GM23338 (cell line): ENCODE measurements at regions not wholly inside any gene's neighbourhood (a gene's known extent, or its start where the extent isn't known, plus 50 kb on each side); places are given as distances from the start of the nearest gene placed in this dataset.

Experiments used
- ATAC-seq: fragments of 200-7000 bp; cut with Tn5 transposase; 3 replicates; pipeline ENCODE4 v1.9.1; 2020
- DNase-seq: peaks from one replicate; pipeline ENCODE4 v3.0.0-alpha.2; 2015; ENCODE audit warnings: low spot score
- H2AFZ ChIP-seq: fragments of 200-600 bp; sonication (generic); 2 replicates; pipeline ENCODE4 v1.8.0; 2016; ENCODE audit warnings: antibody characterized with exemption, mild to moderate bottlenecking, moderate library complexity
- H3F3A ChIP-seq: fragments of 200-600 bp; sonication (generic); replicated peaks from 2 replicates; pipeline ENCODE4 v1.8.0; 2017; ENCODE audit warnings: antibody characterized with exemption, mixed run types, low read depth
- H3K27ac ChIP-seq: fragments of 200-600 bp; sonication (generic); 2 replicates; pipeline ENCODE4 v1.6.1; 2016; ENCODE audit warnings: low read depth
- H3K27me3 ChIP-seq: fragments of 200-600 bp; sonication (generic); 2 replicates; pipeline ENCODE4 v1.8.0; 2016; ENCODE audit warnings: mild to moderate bottlenecking, mixed run types, moderate library complexity; ENCODE audit not compliant: insufficient read depth
- H3K36me3 ChIP-seq: fragments of 200-600 bp; sonication (generic); 2 replicates; pipeline ENCODE4 v1.8.0; 2016; ENCODE audit warnings: mild to moderate bottlenecking; ENCODE audit not compliant: insufficient read depth
- H3K4me1 ChIP-seq: fragments of 200-600 bp; sonication (generic); 2 replicates; pipeline ENCODE4 v1.8.0; 2016; ENCODE audit warnings: mild to moderate bottlenecking, moderate library complexity; ENCODE audit not compliant: insufficient read depth
- H3K4me2 ChIP-seq: fragments of 200-600 bp; sonication (generic); 2 replicates; pipeline ENCODE4 v1.7.1; 2017; ENCODE audit warnings: mixed run types
- H3K4me3 ChIP-seq: fragments of 200-600 bp; sonication (generic); 2 replicates; pipeline ENCODE4 v1.6.1; 2016; ENCODE audit warnings: mixed run types
- H3K79me2 ChIP-seq: fragments of 200-600 bp; sonication (generic); replicated peaks from 2 replicates; pipeline ENCODE4 v1.8.0; 2017; ENCODE audit warnings: mild to moderate bottlenecking; ENCODE audit not compliant: insufficient read depth
- H3K9me2 ChIP-seq: fragments of 200-600 bp; sonication (generic); 2 replicates; pipeline ENCODE4 v1.8.0; 2017; ENCODE audit not compliant: insufficient read depth
- H4K20me1 ChIP-seq: fragments of 200-600 bp; sonication (generic); replicated peaks from 2 replicates; pipeline ENCODE4 v1.8.0; 2017; ENCODE audit warnings: mild to moderate bottlenecking; ENCODE audit not compliant: insufficient read depth
- H3K27ac Mint-ChIP-seq: 2 replicates; pipeline ENCODE4 v1.8.0; 2020; ENCODE audit warnings: inconsistent platforms, mild to moderate bottlenecking, moderate library complexity, mixed read lengths
- H3K27me3 Mint-ChIP-seq: 3 replicates; pipeline ENCODE4 v1.8.0; 2022; ENCODE audit warnings: low read depth, mild to moderate bottlenecking, moderate library complexity, mixed read lengths, inconsistent platforms; ENCODE audit not compliant: insufficient read depth, poor library complexity
- H3K36me3 Mint-ChIP-seq: 3 replicates; pipeline ENCODE4 v1.8.0; 2021; ENCODE audit warnings: low read depth, mild to moderate bottlenecking, inconsistent platforms, moderate library complexity, mixed read lengths
- H3K4me1 Mint-ChIP-seq: 3 replicates; pipeline ENCODE4 v1.8.0; 2020; ENCODE audit warnings: mild to moderate bottlenecking, inconsistent platforms, mixed read lengths
- H3K4me3 Mint-ChIP-seq: 3 replicates; pipeline ENCODE4 v1.8.0; 2021; ENCODE audit warnings: moderate library complexity, mild to moderate bottlenecking, inconsistent platforms, mixed read lengths
- H3K9me3 Mint-ChIP-seq: 3 replicates; pipeline ENCODE4 v1.8.0; 2020; ENCODE audit warnings: moderate library complexity, mild to moderate bottlenecking, inconsistent platforms, mixed read lengths
- CREB1 ChIP-seq: fragments of 250-450 bp; sonication (Bioruptor Pico); IDR thresholded peaks from 2 replicates; pipeline ENCODE4 v1.5.0; 2020; ENCODE audit warnings: low read depth, mild to moderate bottlenecking, moderate library complexity
- EZH2 ChIP-seq: fragments of 200-600 bp; sonication (generic); IDR thresholded peaks from one replicate; pipeline ENCODE4 v1.8.0; 2017; ENCODE audit warnings: antibody characterized with exemption, mild to moderate bottlenecking, low read depth; ENCODE audit not compliant: unreplicated experiment
- EZH2phosphoT487 ChIP-seq: fragments of 200-600 bp; sonication (generic); IDR thresholded peaks from one replicate; pipeline ENCODE4 v1.8.1; 2018; ENCODE audit warnings: antibody characterized with exemption; ENCODE audit not compliant: unreplicated experiment
- JUNB ChIP-seq: IDR thresholded peaks from one replicate; pipeline ENCODE4 v1.6.1; 2016; ENCODE audit warnings: antibody characterized with exemption; ENCODE audit not compliant: unreplicated experiment
- NANOG ChIP-seq: IDR thresholded peaks from 2 replicates; pipeline ENCODE4 v1.6.1; 2016; ENCODE audit warnings: antibody characterized with exemption, borderline replicate concordance
- POLR2AphosphoS5 ChIP-seq: IDR thresholded peaks from 2 replicates; pipeline ENCODE4 v1.6.1; 2016; ENCODE audit warnings: antibody characterized with exemption, low read depth
- STAT1 ChIP-seq: IDR thresholded peaks from one replicate; pipeline ENCODE4 v1.6.1; 2016; ENCODE audit warnings: antibody characterized with exemption; ENCODE audit not compliant: unreplicated experiment
- ZNF114 ChIP-seq: fragments of 250-450 bp; sonication (Bioruptor Pico); IDR thresholded peaks from 2 replicates; pipeline ENCODE4 v1.5.0; 2020; ENCODE audit warnings: mild to moderate bottlenecking, moderate library complexity
- ZNF331 ChIP-seq: fragments of 250-450 bp; sonication (Bioruptor Pico); IDR thresholded peaks from 2 replicates; pipeline ENCODE4 v1.5.0; 2020; ENCODE audit warnings: low read depth, mild to moderate bottlenecking, moderate library complexity
- TF ChIP-seq, protein P1 (sequence below): fragments of 250-450 bp; sonication (Bioruptor Pico); IDR thresholded peaks from 2 replicates; pipeline ENCODE4 v1.5.0; 2020; ENCODE audit warnings: mild to moderate bottlenecking, moderate library complexity
- TF ChIP-seq, protein P2 (sequence below), 2 experiments: fragments of 200-600 bp in 1 of 2; sonication (generic) in 1 of 2; conservative IDR thresholded peaks; 2 replicates each; pipeline versions ENCODE4 v1.5.1 to v1.6.1; 2016 to 2017; ENCODE audit warnings: antibody characterized with exemption in 2 of 2, low read depth in 2 of 2, mild to moderate bottlenecking in 2 of 2, moderate library complexity in 1 of 2
- TF ChIP-seq, protein P3 (sequence below): IDR thresholded peaks from one replicate; pipeline ENCODE4 v1.6.1; 2018; ENCODE audit warnings: antibody characterized with exemption; ENCODE audit not compliant: unreplicated experiment
- TF ChIP-seq, protein P4 (sequence below): IDR thresholded peaks from 2 replicates; pipeline ENCODE4 v1.6.1; 2016; ENCODE audit warnings: antibody characterized with exemption

DNA sequence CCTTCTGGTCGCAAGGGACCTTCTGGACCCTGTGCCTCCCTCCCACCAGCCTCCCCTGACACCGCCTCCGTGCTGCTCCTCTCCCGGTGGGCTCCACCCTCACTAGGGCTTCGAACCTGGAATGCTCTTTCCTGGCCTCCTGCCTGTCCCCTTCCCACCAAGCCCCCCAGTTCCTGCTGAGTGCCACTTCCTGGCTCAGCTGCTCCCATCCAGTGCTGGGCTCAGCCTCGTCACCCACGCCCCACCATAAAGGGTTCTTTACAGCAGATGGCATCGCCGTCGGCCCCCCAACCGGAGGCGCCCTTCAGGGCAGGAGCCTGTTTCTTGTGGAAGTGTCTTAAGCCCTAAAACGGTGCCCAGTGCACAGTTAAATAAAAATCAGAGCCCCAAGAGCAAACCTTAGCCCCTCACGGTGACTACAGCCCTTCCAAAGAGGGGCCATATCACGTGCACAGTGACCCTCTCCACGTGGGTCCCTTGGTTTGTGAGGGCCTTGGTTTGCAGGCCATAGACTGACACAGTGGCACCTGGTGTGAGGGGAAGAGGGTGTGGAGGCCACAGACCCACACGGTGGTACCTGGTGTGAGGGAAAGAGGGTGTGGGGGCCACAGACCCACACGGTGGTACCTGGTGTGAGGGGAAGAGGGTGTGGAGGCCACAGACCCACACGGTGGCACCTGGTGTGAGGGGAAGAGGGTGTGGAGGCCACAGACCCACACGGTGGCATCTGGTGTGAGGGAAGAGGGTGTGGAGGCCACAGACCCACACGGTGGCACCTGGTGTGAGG lies 111.4 kb downstream of the METRNL start:
- Histone ChIP-seq H3K36me3 (no peaks in the 10 kb centered on the region), H3F3A (no peaks in the 10 kb centered on the region), H3K27me3 (no peaks in the 10 kb centered on the region), H3K27ac (no peak overlapping the region), H2AFZ (no peak overlapping the region), H3K4me2 (no peak overlapping the region), H3K4me3 (no peak overlapping the region), H3K79me2 (no peaks in the 10 kb centered on the region), H4K20me1 (no peaks in the 10 kb centered on the region), H3K4me1 (no peaks in the 10 kb centered on the region), H3K9me2 (no peaks in the 10 kb centered on the region)
- Mint-ChIP-seq H3K36me3 (peaks cover 10% of the 10 kb centered on the region), H3K4me3 (no peak overlapping the region), H3K9me3 (peaks cover 73% of the 10 kb centered on the region), H3K27me3 (peaks cover 2% of the 10 kb centered on the region), H3K4me1 (no peaks in the 10 kb centered on the region), H3K27ac (no peak overlapping the region)
- TF ChIP-seq NANOG (no peak), STAT1 (no peak), EZH2phosphoT487 (no peak), CREB1 (CRISPR knock-in tag) (no peak), EZH2 (no peak), JUNB (no peak), ZNF331 (CRISPR knock-in tag) (no peak), ZNF114 (CRISPR knock-in tag) (no peak), POLR2AphosphoS5 (no peak)
- TF ChIP-seq, protein P1, sequence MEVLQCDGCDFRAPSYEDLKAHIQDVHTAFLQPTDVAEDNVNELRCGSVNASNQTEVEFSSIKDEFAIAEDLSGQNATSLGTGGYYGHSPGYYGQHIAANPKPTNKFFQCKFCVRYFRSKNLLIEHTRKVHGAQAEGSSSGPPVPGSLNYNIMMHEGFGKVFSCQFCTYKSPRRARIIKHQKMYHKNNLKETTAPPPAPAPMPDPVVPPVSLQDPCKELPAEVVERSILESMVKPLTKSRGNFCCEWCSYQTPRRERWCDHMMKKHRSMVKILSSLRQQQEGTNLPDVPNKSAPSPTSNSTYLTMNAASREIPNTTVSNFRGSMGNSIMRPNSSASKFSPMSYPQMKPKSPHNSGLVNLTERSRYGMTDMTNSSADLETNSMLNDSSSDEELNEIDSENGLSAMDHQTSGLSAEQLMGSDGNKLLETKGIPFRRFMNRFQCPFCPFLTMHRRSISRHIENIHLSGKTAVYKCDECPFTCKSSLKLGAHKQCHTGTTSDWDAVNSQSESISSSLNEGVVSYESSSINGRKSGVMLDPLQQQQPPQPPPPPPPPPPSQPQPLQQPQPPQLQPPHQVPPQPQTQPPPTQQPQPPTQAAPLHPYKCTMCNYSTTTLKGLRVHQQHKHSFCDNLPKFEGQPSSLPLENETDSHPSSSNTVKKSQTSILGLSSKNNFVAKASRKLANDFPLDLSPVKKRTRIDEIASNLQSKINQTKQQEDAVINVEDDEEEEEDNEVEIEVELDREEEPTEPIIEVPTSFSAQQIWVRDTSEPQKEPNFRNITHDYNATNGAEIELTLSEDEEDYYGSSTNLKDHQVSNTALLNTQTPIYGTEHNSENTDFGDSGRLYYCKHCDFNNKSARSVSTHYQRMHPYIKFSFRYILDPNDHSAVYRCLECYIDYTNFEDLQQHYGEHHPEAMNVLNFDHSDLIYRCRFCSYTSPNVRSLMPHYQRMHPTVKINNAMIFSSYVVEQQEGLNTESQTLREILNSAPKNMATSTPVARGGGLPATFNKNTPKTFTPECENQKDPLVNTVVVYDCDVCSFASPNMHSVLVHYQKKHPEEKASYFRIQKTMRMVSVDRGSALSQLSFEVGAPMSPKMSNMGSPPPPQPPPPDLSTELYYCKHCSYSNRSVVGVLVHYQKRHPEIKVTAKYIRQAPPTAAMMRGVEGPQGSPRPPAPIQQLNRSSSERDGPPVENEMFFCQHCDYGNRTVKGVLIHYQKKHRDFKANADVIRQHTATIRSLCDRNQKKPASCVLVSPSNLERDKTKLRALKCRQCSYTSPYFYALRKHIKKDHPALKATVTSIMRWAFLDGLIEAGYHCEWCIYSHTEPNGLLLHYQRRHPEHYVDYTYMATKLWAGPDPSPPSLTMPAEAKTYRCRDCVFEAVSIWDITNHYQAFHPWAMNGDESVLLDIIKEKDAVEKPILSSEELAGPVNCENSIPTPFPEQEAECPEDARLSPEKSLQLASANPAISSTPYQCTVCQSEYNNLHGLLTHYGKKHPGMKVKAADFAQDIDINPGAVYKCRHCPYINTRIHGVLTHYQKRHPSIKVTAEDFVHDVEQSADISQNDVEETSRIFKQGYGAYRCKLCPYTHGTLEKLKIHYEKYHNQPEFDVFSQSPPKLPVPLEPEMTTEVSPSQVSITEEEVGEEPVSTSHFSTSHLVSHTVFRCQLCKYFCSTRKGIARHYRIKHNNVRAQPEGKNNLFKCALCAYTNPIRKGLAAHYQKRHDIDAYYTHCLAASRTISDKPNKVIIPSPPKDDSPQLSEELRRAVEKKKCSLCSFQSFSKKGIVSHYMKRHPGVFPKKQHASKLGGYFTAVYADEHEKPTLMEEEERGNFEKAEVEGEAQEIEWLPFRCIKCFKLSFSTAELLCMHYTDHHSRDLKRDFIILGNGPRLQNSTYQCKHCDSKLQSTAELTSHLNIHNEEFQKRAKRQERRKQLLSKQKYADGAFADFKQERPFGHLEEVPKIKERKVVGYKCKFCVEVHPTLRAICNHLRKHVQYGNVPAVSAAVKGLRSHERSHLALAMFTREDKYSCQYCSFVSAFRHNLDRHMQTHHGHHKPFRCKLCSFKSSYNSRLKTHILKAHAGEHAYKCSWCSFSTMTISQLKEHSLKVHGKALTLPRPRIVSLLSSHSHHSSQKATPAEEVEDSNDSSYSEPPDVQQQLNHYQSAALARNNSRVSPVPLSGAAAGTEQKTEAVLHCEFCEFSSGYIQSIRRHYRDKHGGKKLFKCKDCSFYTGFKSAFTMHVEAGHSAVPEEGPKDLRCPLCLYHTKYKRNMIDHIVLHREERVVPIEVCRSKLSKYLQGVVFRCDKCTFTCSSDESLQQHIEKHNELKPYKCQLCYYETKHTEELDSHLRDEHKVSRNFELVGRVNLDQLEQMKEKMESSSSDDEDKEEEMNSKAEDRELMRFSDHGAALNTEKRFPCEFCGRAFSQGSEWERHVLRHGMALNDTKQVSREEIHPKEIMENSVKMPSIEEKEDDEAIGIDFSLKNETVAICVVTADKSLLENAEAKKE, result no peak
- TF ChIP-seq, protein P2, sequence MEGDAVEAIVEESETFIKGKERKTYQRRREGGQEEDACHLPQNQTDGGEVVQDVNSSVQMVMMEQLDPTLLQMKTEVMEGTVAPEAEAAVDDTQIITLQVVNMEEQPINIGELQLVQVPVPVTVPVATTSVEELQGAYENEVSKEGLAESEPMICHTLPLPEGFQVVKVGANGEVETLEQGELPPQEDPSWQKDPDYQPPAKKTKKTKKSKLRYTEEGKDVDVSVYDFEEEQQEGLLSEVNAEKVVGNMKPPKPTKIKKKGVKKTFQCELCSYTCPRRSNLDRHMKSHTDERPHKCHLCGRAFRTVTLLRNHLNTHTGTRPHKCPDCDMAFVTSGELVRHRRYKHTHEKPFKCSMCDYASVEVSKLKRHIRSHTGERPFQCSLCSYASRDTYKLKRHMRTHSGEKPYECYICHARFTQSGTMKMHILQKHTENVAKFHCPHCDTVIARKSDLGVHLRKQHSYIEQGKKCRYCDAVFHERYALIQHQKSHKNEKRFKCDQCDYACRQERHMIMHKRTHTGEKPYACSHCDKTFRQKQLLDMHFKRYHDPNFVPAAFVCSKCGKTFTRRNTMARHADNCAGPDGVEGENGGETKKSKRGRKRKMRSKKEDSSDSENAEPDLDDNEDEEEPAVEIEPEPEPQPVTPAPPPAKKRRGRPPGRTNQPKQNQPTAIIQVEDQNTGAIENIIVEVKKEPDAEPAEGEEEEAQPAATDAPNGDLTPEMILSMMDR (conservative IDR thresholded peaks at IDR 0.05; ENCODE audit: low read depth in 2 of 2), result no peak
- TF ChIP-seq, protein P3, sequence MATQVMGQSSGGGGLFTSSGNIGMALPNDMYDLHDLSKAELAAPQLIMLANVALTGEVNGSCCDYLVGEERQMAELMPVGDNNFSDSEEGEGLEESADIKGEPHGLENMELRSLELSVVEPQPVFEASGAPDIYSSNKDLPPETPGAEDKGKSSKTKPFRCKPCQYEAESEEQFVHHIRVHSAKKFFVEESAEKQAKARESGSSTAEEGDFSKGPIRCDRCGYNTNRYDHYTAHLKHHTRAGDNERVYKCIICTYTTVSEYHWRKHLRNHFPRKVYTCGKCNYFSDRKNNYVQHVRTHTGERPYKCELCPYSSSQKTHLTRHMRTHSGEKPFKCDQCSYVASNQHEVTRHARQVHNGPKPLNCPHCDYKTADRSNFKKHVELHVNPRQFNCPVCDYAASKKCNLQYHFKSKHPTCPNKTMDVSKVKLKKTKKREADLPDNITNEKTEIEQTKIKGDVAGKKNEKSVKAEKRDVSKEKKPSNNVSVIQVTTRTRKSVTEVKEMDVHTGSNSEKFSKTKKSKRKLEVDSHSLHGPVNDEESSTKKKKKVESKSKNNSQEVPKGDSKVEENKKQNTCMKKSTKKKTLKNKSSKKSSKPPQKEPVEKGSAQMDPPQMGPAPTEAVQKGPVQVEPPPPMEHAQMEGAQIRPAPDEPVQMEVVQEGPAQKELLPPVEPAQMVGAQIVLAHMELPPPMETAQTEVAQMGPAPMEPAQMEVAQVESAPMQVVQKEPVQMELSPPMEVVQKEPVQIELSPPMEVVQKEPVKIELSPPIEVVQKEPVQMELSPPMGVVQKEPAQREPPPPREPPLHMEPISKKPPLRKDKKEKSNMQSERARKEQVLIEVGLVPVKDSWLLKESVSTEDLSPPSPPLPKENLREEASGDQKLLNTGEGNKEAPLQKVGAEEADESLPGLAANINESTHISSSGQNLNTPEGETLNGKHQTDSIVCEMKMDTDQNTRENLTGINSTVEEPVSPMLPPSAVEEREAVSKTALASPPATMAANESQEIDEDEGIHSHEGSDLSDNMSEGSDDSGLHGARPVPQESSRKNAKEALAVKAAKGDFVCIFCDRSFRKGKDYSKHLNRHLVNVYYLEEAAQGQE, result no peak
- TF ChIP-seq, protein P4, sequence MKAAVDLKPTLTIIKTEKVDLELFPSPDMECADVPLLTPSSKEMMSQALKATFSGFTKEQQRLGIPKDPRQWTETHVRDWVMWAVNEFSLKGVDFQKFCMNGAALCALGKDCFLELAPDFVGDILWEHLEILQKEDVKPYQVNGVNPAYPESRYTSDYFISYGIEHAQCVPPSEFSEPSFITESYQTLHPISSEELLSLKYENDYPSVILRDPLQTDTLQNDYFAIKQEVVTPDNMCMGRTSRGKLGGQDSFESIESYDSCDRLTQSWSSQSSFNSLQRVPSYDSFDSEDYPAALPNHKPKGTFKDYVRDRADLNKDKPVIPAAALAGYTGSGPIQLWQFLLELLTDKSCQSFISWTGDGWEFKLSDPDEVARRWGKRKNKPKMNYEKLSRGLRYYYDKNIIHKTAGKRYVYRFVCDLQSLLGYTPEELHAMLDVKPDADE, result no peak
- DNase-seq (no peak), ATAC-seq (no peak)
